ENCODE measurements at regions not wholly inside any gene's neighbourhood (a gene's known extent, or its start where the extent isn't known, plus 50 kb on each side); places are given as distances from the start of the nearest gene placed in this dataset.

DNA sequence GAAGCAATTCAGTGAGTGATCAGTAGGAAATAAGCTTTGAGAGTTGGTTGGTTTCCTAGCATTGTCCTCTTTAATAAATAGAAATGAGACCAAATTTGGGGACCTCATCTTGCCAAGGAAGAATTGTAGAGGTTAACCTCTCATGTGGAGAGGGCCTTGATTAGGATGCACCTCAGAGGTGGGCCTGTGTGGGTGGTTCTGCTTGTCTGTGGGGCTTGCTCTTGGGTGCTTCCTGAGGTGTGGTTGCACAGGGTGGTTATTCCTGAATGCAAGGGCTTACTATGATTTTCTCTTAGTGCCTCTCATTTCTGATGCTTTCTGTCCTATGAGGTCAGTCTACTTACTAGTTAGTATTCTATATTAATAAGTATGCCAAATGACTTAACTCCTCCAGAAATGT lies 89.6 kb upstream of the MGAT5 start:
- DNase-seq (no peak), ATAC-seq (replicated peaks in 1 of 4) (no peak)
- Mint-ChIP-seq H3K36me3 (peaks cover 13% of the 10 kb centered on the region), H3K27me3 (no peaks in the 10 kb centered on the region), H3K27ac (peak overlapping the region in 1 of 2 donors; percentile 33), H3K9me3 (no peaks in the 10 kb centered on the region), H3K4me3 (no peak overlapping the region), H3K4me1 (peaks cover 90 to 94% (median 94%) of the 10 kb centered on the region in 3 donors)
- Histone ChIP-seq H3K36me3 (ENCODE audit: control insufficient read depth in 2 of 2, extremely low read depth in 1 of 2, insufficient read depth in 1 of 2, low read length in 1 of 2) (peaks cover 0 to 3% of the 10 kb centered on the region in 2 donors), H3K27me3 (replicated peaks in 1 of 2; ENCODE audit: control insufficient read depth in 2 of 2, extremely low read depth in 1 of 2, insufficient read depth in 2 of 2, low read length in 1 of 2) (no peaks in the 10 kb centered on the region), H3K4me3 (ENCODE audit: control insufficient read depth in 1 of 2, extremely low read depth in 1 of 2, low read length in 1 of 2) (no peak overlapping the region), H3K4me1 (ENCODE audit: control insufficient read depth in 1 of 2, extremely low read depth in 1 of 2, insufficient read depth in 2 of 2, low read length in 2 of 2) (peaks cover 41% of the 10 kb centered on the region in 2 experiments), H3K27ac (ENCODE audit: low read length) (no peak overlapping the region), H3K9me3 (no peaks in the 10 kb centered on the region)
- POLR2A ChIA-PET = no interaction called here
- CTCF ChIA-PET = no interaction called here

DNA sequence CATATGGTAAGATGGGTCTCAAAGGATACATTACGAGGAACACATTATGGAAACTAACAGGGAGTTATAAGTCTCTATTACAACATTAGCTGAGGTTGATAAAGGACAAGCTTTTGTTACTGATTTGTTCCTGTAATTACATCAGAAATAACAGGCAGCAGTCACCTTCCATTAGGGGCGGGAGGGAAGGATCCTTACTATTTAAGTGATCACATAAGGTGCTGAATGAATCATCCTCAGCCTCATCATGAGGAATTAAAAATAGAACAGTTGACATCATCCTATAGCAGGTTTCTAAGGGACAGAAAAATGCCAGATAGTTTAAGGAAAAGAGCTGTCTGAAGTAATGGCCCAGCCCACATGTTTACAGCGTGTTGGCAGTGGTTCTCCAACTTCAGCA lies 86.9 kb upstream of the MGAT5 start:
- H3K36me3 ChIP-seq (ENCODE audit: control insufficient read depth in 2 of 2, extremely low read depth in 1 of 2, insufficient read depth in 1 of 2, low read length in 1 of 2) = peaks cover 0 to 3% of the 10 kb centered on the region in 2 donors
- peaks cover 91 to 94% (median 92%) of the 10 kb centered on the region in 3 donors for H3K4me1 Mint-ChIP-seq
- H3K4me1 ChIP-seq (ENCODE audit: control insufficient read depth in 1 of 2, extremely low read depth in 1 of 2, insufficient read depth in 2 of 2, low read length in 2 of 2) = peaks cover 23 to 28% of the 10 kb centered on the region in 2 experiments
- DNase-seq (no peak), ATAC-seq (replicated peaks in 1 of 4) (no peak)
- H3K27me3 ChIP-seq (replicated peaks in 1 of 2; ENCODE audit: control insufficient read depth in 2 of 2, extremely low read depth in 1 of 2, insufficient read depth in 2 of 2, low read length in 1 of 2) = no peaks in the 10 kb centered on the region
- no peak overlapping the region for H3K4me3 Mint-ChIP-seq
- ChIA-PET CTCF (interaction anchor here in 1 of 2 donors (0.5 kb wide), 1 partner anchor 94 kb away, joined by 4 read pairs; no protein-coding TSS in a partner anchor), POLR2A (no interaction called here)
- no peaks in the 10 kb centered on the region for H3K9me3 Mint-ChIP-seq
- peaks cover 23% of the 10 kb centered on the region for H3K36me3 Mint-ChIP-seq
- H3K4me3 ChIP-seq (ENCODE audit: control insufficient read depth in 1 of 2, extremely low read depth in 1 of 2, low read length in 1 of 2) = no peak overlapping the region
- no peaks in the 10 kb centered on the region for H3K27me3 Mint-ChIP-seq
- peak overlapping the region; percentile 8 to 23 for H3K27ac Mint-ChIP-seq
- no peak overlapping the region for H3K27ac ChIP-seq (ENCODE audit: low read length)
- H3K9me3 ChIP-seq = no peaks in the 10 kb centered on the region
- 89% methylated on average over 1 of the region's 3 CpGs for WGBS (ENCODE audit: insufficient coverage)

DNA sequence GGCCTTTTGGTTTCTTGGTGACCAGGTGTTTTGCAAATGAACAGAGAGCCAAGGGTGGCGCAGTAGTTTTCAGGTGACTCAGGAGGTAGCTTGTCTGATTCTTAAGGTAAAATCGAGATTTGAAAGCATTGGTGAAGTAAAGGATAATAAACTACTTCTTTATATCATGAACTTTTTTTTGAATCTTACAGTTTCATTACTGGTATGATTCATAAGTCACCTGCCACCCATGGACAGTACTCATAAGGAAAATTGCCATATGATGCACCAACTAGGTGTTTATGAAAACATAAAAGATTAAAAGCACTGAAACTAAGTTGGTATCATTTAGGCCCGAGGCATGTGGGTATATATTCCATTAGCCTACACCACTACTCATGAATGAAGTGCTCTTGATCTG lies 84.1 kb upstream of the MGAT5 start:
- Histone ChIP-seq H3K27ac (ENCODE audit: low read length) (no peak overlapping the region), H3K4me3 (ENCODE audit: control insufficient read depth in 1 of 2, extremely low read depth in 1 of 2, low read length in 1 of 2) (no peak overlapping the region), H3K36me3 (ENCODE audit: control insufficient read depth in 2 of 2, extremely low read depth in 1 of 2, insufficient read depth in 1 of 2, low read length in 1 of 2) (peaks cover 2 to 5% of the 10 kb centered on the region in 2 donors), H3K27me3 (replicated peaks in 1 of 2; ENCODE audit: control insufficient read depth in 2 of 2, extremely low read depth in 1 of 2, insufficient read depth in 2 of 2, low read length in 1 of 2) (no peaks in the 10 kb centered on the region), H3K4me1 (ENCODE audit: control insufficient read depth in 1 of 2, extremely low read depth in 1 of 2, insufficient read depth in 2 of 2, low read length in 2 of 2) (peaks cover 14 to 24% of the 10 kb centered on the region in 2 experiments), H3K9me3 (no peaks in the 10 kb centered on the region)
- Mint-ChIP-seq H3K4me3 (no peak overlapping the region), H3K27me3 (no peaks in the 10 kb centered on the region), H3K9me3 (no peaks in the 10 kb centered on the region), H3K36me3 (peaks cover 19% of the 10 kb centered on the region), H3K27ac (peak overlapping the region; percentile 63 to 81), H3K4me1 (peaks cover 89 to 92% (median 89%) of the 10 kb centered on the region in 3 donors)
- no CpG with 5 or more reads among the region's 3 CpGs for WGBS (ENCODE audit: insufficient coverage)
- ATAC-seq (replicated peaks in 1 of 4) (no peak), DNase-seq (no peak)
- ChIA-PET POLR2A (no interaction called here), CTCF (no interaction called here)

DNA sequence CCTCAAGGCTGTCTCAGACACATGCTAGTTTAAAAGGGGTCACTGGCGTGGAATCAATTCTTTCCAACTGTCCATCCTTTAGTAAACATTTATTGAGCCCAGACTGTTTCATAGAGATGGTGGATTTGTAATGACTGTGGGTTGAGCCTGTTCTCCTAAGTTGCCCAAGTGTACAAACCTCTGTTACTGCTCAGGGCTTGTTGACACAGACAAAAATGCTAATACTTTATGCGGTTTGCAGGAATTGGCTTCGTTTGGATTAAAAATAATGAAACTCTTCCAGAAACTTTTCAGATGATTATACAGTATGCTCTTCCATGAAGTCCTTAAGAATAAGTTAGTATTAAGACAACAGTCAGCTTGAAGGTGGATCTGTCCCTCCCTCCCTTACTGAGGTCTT lies 83.6 kb upstream of the MGAT5 start:
- Mint-ChIP-seq H3K36me3 (peaks cover 14% of the 10 kb centered on the region), H3K27me3 (no peaks in the 10 kb centered on the region), H3K4me1 (peaks cover 88 to 92% (median 89%) of the 10 kb centered on the region in 3 donors), H3K9me3 (no peaks in the 10 kb centered on the region), H3K4me3 (no peak overlapping the region), H3K27ac (peak overlapping the region; percentile 63 to 81)
- Histone ChIP-seq H3K4me1 (ENCODE audit: control insufficient read depth in 1 of 2, extremely low read depth in 1 of 2, insufficient read depth in 2 of 2, low read length in 2 of 2) (peaks cover 12 to 20% of the 10 kb centered on the region in 2 experiments), H3K36me3 (ENCODE audit: control insufficient read depth in 2 of 2, extremely low read depth in 1 of 2, insufficient read depth in 1 of 2, low read length in 1 of 2) (peaks cover 0 to 5% of the 10 kb centered on the region in 2 donors), H3K27ac (ENCODE audit: low read length) (no peak overlapping the region), H3K9me3 (no peaks in the 10 kb centered on the region), H3K27me3 (replicated peaks in 1 of 2; ENCODE audit: control insufficient read depth in 2 of 2, extremely low read depth in 1 of 2, insufficient read depth in 2 of 2, low read length in 1 of 2) (no peaks in the 10 kb centered on the region), H3K4me3 (ENCODE audit: control insufficient read depth in 1 of 2, extremely low read depth in 1 of 2, low read length in 1 of 2) (no peak overlapping the region)
- ATAC-seq (replicated peaks in 1 of 4) = no peak
- CTCF ChIA-PET = no interaction called here
- WGBS (ENCODE audit: insufficient coverage) = no CpG with 5 or more reads among the region's 3 CpGs
- POLR2A ChIA-PET = no interaction called here
- DNase-seq = no peak

DNA sequence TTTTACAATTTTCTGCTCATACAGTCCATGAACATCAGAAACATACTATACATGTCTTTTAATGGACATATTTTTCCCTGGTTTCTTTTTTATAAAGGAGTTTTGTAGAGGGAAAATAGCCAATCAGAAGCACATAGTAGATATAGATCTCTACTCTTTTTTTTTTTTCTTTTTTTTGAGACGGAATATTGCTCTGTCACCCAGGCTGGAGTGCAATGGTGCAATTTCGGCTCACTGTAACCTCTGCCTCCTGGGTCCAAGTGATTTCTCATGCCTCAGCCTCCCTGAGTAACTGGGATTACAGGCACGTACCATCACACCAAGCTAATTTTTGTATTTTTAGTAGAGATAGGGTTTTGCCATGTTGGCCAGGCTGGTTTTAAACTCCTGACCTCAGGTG lies 83.2 kb upstream of the MGAT5 start:
- H3K27me3 ChIP-seq (replicated peaks in 1 of 2; ENCODE audit: control insufficient read depth in 2 of 2, extremely low read depth in 1 of 2, insufficient read depth in 2 of 2, low read length in 1 of 2) = no peaks in the 10 kb centered on the region
- Mint-ChIP-seq H3K4me3 (no peak overlapping the region), H3K4me1 (peaks cover 89 to 93% (median 90%) of the 10 kb centered on the region in 3 donors), H3K9me3 (no peaks in the 10 kb centered on the region), H3K27ac (peak overlapping the region; percentile 28 to 81), H3K36me3 (peaks cover 14% of the 10 kb centered on the region), H3K27me3 (no peaks in the 10 kb centered on the region)
- H3K36me3 ChIP-seq (ENCODE audit: control insufficient read depth in 2 of 2, extremely low read depth in 1 of 2, insufficient read depth in 1 of 2, low read length in 1 of 2) = peaks cover 0 to 5% of the 10 kb centered on the region in 2 donors
- DNase-seq (no peak), ATAC-seq (replicated peaks in 1 of 4) (no peak)
- WGBS (ENCODE audit: insufficient coverage) = no CpG with 5 or more reads among the region's 3 CpGs
- peaks cover 12 to 24% of the 10 kb centered on the region in 2 experiments for H3K4me1 ChIP-seq (ENCODE audit: control insufficient read depth in 1 of 2, extremely low read depth in 1 of 2, insufficient read depth in 2 of 2, low read length in 2 of 2)
- ChIA-PET POLR2A (no interaction called here), CTCF (no interaction called here)
- H3K9me3 ChIP-seq = no peaks in the 10 kb centered on the region
- no peak overlapping the region for H3K4me3 ChIP-seq (ENCODE audit: control insufficient read depth in 1 of 2, extremely low read depth in 1 of 2, low read length in 1 of 2)
- no peak overlapping the region for H3K27ac ChIP-seq (ENCODE audit: low read length)

DNA sequence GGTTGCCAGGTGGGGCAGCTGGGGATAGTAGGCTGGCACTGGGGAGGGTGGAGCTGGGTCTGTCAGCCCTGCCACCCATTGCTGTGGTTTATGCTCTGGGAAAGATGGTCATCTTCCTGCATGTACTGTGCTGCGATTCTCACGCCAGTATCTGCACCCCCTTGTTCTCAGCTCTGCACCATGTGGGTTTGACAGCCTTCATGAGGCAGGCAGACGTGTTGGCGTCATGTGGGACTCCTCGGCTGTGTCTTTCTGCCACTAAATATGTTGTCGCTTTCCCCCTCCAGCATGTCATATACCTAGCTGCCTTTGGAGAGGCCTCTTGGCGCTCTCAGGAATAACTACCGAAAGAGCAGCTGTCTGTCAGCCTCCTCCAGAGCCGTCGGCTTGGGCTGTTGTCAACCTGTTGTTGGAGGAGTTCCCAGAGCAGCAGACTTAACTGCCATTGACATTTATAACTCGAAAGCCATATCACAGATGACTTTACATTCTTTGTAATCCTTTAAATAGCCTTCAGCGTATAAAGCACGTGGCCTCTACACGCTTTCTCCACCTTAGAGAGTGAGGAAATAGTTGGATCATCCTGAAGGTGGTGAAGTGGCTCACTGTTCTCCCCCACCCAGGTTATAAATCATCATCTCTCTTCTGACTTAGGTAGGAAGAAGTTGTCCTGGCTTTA lies 80.4 kb upstream of the MGAT5 start:
- DNase-seq = no peak
- Mint-ChIP-seq H3K27me3 (no peaks in the 10 kb centered on the region), H3K4me3 (peak overlapping the region in 1 of 3 donors; percentile 21), H3K9me3 (no peaks in the 10 kb centered on the region), H3K27ac (peak overlapping the region; percentile 79 to 84), H3K36me3 (peaks cover 14% of the 10 kb centered on the region), H3K4me1 (peaks cover 88 to 90% (median 88%) of the 10 kb centered on the region in 3 donors)
- Histone ChIP-seq H3K27ac (ENCODE audit: low read length) (no peak overlapping the region), H3K27me3 (replicated peaks in 1 of 2; ENCODE audit: control insufficient read depth in 2 of 2, extremely low read depth in 1 of 2, insufficient read depth in 2 of 2, low read length in 1 of 2) (no peaks in the 10 kb centered on the region), H3K4me3 (ENCODE audit: control insufficient read depth in 1 of 2, extremely low read depth in 1 of 2, low read length in 1 of 2) (no peak overlapping the region), H3K9me3 (no peaks in the 10 kb centered on the region), H3K36me3 (ENCODE audit: control insufficient read depth in 2 of 2, extremely low read depth in 1 of 2, insufficient read depth in 1 of 2, low read length in 1 of 2) (peaks cover 0 to 5% of the 10 kb centered on the region in 2 donors), H3K4me1 (ENCODE audit: control insufficient read depth in 1 of 2, extremely low read depth in 1 of 2, insufficient read depth in 2 of 2, low read length in 2 of 2) (peaks cover 12 to 41% of the 10 kb centered on the region in 2 experiments)
- ATAC-seq (replicated peaks in 1 of 4) = peak in 2 of 4 experiments; percentile 24 to 41
- POLR2A ChIA-PET = no interaction called here
- 82% methylated on average over 8 of the region's 14 CpGs for WGBS (ENCODE audit: insufficient coverage)
- CTCF ChIA-PET = interaction anchor here in 1 of 2 donors (0.5 kb wide), 1 partner anchor 35 kb away, joined by 5 read pairs; no protein-coding TSS in a partner anchor

Measured in T-cell (primary cell).